ENCODE measurements at regions not wholly inside any gene's neighbourhood (a gene's known extent, or its start where the extent isn't known, plus 50 kb on each side); places are given as distances from the start of the nearest gene placed in this dataset.

GRCh38 chr4:27685091-27685490 lies 824.5 kb downstream of the STIM2 start:
- TF ChIP-seq CTCF (IDR thresholded peaks at IDR 0.05) (no peak), ZFX (IDR thresholded peaks at IDR 0.05; ENCODE audit: borderline replicate concordance) (no peak)
